ENCODE measurements at regions not wholly inside any gene's neighbourhood (a gene's known extent, or its start where the extent isn't known, plus 50 kb on each side); places are given as distances from the start of the nearest gene placed in this dataset.
"Not testable (repeated sequence)": the region's sequence is repeated elsewhere in the genome, so short reads cannot be mapped to it uniquely, and the experiment has no call there.

DNA sequence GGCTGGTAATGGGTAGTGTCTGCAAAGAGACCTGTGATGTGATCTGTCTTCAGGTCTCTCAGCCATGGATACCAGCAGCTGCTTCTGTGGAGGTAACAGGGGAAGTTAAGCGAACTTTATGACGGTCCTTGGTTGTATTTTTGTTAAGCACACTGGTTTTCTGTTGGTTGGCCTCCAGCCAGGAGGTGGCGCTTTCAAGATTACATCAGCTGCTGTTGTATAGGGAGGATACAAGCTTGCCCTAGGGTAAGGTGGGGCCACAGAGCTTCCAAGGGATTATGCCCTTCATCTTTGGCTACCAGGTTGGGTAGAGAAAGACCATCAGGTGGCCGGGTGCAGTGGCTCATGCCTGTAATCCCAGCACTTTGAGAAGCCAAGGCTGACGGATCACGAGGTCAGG is 834.2 kb upstream of the GALNTL6 start:
- no peak for DNase-seq

DNA sequence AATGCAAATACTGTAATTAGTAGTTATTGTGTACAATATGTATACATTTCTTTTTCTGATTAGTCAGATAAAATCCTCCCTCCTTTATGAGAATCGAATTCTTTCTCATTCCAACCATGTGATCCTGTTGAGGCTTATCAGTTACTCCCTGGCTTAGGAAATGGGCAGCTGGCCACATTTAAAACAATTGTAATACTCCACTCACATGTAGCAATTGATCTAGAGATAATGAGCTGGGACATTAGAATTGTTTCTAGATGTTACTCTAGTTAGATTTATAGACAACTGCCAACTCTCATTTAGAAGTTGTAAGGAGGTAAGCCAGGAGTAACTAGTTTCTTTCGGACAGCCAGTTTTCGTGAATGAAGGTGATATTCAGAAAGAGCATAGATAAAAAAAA is 859.3 kb upstream of the AADAT start:
- no peak for DNase-seq

DNA sequence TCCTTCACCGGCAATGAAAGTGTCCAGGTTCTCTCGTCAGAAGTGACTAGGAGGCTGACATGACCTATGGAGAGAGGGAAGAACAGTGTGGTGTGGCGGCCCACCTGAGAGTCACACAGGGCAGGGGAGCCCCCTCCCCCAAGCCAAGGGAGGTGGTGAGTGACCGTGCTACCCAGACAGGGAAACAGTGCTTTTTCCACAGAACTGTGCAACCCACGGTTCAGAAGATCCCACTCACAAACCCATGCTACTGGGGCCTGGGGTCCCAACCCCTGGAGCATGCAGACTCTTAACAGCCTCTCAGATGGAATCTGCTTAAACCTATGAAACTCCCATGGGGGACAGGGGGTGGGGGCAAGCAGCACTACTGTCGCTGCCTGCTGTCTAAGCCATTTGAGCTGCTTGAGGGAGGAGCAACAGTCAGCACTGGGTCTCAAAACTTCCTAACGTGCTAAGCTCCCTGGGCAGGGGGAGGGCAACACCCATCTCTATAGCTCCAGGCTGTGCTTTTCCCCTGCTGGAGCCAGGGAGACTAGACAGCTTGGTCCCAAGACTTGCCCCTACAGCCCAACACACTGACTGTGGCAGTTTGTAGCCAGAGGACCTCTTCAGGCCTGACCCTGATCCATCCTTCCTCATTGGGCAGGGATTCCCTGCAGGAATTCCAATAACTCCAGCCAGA is 850.4 kb upstream of the AADAT start:
- DNase-seq = no peak

DNA sequence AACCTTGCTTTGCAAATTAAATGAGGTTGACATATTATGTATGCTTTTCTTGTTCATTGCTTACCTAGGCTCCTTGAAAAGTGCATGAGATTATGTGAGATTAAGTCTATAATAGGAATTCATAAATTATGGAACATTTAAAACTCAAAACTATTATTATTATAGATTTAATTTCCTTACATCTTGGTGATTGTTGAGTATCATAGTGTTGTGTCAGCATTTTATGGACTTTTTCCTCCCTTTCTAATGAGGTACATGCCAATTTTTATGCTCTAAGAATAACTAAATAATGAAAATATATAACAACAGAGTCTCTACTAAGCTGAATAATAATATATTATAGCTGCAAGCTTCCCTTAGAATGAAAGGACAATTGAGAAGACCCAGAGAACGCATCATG is 848.8 kb upstream of the AADAT start:
- no peak for DNase-seq

DNA sequence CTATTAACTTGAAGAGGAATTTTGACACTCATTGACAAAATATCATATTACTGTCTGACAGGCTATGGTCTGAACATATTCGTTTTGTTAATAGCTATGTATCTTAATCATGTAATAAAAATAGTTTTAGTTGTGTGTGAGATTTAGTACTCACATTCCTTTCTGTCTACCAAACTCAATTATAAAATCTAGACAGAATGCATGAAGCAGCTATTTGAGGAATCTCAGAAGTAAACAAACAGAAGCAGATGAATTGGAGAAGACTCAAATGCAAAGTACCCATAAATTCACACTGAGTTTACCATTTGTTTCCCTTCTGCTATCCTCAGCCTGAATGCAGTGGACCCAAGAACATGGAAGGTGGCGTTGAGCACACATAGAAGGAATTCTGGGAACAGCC is 841.6 kb upstream of the AADAT start:
- DNase-seq = peak; percentile 61

DNA sequence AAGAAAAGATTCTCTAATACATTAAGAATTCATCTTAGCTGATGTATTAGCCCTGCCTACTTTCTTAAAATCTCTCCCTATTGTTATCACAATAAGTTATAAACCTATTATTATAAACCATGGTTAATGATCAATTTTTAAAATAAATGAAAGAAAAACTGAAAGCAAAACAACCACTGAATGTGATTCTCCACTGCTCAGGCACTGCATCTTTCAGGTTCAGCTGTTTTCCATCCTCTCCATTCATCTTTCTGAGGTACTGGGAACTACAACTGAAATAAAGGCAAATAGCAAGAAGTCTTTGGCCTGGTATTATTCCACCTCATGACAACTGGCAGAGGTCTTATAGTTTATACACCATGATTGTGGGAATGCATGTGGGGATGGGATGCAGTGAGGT is 798.9 kb upstream of the AADAT start:
- no peak for DNase-seq

DNA sequence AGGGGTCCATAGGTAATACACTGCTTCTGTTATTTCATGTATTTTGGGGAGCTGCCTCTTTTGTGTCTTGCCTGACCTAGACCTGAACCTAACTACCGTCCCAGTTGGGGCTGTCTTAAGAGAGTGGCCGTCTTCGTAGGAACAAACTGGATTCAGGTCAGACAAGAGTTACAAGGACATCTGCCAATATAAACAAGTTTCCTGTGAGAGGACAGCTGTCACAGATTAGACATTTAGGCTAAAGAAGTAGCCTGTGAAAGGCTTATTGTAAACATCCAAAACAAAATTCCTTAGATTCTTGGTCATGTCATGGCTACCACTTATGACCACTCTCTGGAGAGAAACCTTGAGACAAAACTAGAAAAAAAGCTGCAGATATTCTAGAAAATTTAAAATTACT is 797.6 kb upstream of the AADAT start:
- peak; percentile 20 for DNase-seq

DNA sequence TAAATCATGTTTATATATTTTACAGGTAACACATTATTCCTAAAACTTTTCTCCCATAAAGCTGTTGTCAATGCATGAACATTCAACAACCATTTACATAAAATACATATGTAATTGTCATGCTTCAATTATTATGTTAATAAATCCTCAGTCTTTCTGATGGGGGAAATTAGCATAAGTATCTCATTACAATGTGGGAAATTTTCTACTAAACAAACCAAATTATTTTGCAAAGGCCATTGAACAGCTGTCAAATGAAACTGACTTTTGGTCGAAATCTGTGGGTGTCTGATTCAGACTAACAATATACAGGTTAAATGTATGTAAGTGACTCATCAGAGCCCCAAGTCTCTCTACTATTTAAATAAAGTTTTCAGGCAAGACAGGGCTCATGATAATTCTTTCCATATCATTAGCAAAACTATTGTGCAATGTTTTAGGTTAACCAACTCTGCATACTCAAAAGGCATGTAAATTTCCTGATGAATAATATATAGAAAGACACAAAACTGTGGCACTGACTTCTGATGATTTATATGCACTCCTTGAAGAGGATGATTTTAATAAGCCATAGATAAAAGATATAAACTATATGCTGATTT is 795.3 kb upstream of the AADAT start:
- no peak for DNase-seq

DNA sequence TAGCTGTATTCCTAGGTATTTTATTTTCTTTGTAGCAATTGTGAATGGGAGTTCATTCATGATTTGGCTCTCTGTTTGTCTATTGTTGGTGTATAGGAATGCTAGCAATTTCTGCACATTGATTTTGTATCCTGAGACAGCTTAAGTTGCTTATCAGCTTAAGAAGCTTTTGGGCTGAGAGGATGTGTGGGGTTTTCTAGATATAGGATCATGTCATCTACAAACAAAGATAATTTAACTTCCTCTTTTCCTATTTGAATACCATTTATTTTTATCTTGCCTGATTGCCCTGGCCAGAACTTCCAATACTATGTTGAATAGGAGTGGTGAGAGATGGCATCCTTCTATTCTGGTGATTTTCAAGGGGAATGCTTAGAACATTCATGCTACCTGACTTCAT is 791.9 kb upstream of the AADAT start:
- not testable (repeated sequence) for DNase-seq

DNA sequence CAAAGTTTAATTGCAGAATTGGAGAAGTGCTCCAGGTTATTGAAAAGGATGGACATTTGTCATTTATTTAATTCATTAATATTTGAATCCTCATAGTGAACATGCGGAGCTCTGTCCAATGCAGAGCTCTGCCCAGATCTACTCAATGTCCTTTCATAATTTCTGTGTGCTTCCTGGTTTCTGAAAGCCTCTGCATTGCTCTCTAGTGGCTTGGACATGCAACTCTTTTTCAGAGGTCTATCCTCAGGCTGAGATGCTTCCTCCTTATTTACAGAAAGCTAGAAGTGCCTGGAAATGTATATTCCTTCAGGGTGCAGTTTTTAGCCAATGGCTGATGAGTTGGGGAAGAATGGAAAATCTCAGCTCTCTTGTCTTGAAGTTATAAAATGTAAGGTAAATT is 786.1 kb upstream of the AADAT start:
- DNase-seq = no peak

DNA sequence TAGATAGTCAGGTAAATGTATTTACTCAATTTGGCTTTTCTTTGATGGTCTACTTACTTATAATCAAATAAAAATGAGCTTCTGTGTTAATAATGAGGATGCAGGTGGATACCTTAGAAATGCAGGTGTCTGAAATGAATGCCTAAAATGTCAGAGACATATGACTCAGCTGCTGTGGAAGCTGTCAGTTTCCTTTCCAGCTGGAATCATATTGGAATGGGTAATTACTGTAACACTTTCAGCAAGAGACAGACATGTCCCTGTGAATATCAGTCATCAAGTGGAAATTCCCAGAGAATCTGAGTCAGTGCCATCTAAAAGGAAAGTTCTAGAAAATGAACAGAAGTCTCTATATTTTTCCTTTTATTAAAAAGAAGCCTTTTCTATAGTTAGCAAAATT is 783.0 kb upstream of the AADAT start:
- no peak for DNase-seq

DNA sequence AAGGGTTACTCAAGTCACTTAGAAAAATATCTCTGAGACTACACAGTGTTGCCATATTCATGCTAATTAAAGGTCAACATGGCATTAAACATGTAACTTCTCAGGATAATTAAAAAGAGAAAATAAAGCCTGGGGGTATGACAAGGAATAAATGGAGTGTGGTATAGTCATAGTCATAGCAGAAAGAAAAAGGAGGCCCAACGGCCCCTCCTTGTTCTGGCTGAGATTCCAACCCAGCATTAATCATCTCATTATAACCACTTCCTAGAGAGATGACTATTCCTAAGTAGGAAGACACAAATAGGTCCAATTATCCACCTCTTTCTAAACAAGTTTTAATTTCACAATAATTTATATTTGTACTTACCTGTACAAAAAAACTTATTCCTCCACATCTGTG is 778.4 kb upstream of the AADAT start:
- no peak for DNase-seq

DNA sequence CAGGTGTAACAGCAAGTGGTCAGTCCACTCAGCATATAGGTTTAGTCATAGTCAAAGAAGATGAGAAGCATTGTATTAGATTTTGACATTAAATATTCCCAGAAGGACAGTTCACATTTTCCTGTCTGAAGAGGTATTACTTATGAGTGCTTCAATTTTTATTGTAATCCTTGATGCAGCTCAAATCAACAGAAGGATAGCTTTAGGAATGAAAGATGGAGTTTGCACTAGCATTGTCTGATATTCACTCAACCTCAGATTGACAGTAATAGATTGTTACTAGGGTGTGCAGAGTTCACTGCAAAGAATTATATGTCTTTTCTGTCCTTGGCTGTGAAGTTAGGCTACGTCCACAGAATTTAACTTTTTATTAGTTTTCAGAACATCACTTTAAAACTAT is 764.3 kb upstream of the AADAT start:
- no peak for DNase-seq

DNA sequence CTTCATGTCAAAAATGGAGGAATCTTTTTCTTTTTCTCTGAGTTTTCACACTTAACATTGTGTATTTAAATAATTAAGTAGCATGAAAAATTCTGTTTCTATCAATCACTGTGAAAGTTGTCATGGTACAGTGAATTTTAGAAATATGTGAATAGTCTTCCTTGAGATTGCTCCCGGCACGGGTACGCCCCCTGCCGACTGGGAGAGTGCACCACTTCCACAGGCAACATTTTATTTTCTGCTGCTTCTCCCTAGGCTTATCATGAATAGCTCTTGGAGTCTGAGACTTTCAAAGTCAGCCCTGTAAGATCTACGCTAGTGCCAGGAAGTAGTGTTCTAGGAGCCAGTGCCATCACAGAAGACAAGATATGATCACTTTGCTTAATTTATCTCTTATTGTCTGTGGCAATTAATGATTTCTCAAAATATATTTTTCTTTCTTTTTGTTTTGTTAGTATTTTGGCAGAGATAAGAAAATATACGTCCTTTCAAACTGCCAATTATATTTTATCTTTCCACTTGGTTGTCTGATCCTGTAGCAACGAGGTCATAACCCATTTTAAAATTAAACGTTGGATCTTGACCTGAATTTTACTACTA is 763.8 kb upstream of the AADAT start:
- DNase-seq = peak; percentile 54

DNA sequence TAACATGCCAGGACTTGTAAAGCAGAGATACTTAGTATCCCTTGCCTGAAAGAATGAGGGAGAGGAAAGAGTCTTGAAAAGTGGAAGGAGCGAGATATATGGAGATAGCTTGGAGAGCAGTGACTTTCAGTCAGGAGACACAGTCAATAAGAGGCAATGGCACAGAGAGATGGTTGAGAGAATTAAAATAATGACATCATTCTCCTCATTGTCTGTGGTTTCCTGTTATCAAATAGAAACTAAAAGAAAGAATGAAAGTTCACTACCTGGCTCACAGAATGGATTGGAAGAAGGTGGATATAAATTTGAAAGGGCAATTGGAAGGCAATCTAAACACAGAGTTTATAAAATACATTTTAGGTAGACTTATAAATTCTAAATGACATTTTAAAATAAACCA is 760.2 kb upstream of the AADAT start:
- no peak for DNase-seq

DNA sequence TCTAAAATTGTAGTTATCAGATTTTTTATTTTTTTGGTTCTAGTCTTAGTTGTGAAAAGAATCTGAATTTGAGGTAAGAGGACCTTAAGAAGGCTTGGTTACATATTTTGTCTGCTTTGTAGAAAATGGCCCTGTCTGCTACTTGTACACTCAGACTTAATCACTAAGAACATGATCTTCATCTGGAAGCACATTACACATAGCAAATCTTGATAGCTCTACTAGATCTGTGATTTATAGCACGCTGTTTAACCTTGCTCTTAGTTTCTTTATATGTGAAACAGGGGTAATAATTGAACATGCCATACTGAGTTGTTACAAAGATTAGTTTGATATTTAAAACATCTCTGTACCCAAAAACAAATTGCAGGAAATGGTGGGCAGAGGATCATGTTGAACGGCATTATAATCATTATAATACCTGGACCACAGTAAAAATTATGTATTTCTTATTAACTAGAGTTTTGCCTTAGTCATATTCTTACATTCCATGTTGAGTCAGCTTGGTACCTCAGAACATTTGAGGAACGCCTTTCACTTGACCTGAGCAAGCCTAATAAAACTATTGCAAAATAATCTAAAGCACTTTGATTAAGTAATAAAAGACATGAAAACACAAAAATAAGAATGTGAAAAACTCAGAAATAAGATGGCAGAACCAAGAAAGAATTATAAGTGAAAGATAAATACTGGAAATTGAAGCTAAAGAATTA is 738.0 kb upstream of the AADAT start:
- no peak for DNase-seq

DNA sequence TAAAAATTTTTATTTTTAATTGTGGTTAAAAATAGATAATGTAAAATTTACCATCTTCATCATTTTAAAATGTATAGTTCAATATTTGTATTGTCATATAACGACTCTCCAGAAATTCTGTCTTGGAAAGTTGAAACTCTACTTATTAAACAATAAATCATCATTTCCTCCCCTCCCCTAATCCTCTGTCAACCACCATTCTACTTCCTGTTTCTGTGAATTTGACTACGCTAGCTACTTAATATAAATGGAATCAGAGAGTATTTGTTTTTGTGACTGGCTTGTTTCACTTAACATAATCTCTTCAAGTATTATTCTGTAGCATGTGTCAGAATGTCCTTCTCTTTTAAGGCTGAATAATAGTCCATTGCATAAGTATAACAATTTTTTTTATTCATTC is 729.0 kb upstream of the AADAT start:
- DNase-seq = no peak

DNA sequence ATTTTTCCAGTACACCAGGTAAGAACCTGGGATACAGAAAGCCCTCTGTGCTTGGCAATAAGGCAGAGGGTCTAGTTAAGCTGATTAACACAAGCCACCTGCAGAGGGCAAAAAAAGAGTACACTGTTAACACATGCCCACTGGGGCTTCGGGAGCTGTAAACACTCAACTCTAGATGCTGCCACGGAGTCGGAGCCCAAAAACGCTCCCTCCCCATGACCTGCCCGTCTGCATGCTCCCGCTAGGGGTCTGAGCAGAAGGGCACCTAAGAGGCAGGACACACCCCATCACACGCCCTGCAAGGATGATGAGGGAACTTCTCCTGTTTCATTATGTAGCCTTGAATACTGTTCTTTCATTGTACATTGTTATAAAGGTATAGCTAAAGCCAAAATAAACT is 715.6 kb upstream of the AADAT start:
- no peak for DNase-seq

DNA sequence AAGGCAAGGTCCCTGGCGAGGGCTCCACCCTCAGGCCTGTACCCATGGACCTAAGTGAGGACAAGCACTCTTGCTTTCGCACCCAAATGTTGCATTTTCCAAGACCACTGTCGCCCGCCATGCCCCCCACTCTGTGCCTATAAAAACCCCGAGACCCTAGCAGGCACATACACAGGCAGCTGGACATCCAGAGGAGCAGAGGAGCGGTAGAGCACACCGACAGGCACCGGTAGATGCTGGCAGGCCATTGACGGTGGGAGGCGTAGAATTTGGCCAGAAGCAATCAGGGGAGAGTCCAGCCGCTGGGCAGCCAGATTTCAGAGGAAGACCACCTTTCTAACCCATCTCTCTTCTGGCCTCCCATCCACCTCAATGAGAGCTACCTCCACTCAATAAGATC is 715.2 kb upstream of the AADAT start:
- DNase-seq = no peak

DNA sequence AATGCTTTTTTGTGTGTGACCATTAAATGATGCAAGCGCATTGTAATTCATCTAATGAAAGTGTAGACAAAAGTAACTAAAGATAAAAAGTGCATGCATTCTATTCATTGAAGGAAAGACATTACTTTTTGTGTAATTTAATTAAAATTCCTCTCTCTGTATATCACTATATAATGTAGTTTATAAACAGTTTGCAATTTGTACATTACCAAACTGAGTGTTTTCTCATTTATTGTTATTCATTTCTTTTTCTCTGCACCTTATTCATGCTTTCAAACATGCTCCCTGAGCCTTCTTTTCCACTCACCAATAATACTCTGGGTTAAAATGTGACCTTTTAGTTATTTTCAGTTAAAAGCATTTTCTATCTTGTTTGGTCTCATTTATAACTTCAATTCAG is 713.7 kb upstream of the AADAT start:
- DNase-seq = no peak

DNA sequence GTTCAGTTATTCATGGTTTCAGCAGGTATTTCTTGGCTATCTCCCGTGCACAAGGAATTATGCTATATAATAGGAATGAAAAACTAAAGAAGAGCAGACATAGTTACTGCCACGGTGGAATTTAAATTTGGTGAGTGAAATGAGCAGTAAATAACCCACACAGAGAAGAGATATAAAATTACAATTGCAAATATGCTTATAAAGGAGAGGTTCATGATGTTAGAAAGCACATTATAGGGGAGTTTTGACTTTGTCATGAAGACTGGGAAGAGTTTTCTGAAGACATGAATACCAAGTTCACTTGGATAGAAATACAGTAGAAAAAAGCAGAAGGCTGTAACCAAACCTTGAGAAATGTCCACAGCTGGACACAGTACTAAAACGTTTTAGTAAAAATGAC is 712.0 kb upstream of the AADAT start:
- no peak for DNase-seq

DNA sequence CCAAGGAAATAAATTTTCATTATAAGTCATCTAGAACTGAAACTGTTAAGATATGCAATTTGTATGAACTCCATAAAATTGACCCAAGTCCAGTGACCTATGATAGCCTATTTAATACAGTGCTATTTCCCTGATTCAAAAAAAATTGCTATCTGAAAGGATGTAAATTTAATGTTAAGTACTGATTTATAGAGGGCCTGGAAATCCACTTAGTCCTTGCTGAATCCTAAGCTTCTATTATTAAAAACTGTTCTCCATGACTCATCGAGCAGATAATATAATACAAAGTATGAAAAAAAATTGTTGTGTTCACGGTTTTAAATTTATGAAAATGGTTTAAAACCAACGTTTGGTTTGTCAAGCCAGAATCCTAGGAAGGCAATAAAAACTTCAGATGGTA is 704.8 kb upstream of the AADAT start:
- DNase-seq = no peak

DNA sequence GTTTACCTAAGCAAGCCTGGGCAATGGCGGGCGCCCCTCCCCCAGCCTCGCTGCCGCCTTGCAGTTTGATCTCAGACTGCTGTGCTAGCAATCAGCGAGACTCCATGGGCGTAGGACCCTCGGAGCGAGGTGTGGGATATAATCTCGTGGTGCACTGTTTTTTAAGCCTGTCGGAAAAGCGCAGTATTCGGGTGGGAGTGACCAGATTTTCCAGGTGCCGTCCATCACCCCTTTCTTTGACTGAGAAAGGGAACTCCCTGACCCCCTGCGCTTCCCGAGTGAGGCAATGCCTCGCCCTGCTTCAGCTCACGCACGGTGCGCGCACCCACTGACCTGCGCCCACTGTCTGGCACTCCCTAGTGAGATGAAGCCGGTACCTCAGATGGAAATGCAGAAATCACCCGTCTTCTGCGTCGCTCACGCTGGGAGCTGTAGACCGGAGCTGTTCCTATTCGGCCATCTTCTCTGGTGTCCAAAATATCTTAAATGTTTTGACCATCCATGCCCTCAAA is 698.8 kb upstream of the AADAT start:
- DNase-seq = not testable (repeated sequence)

DNA sequence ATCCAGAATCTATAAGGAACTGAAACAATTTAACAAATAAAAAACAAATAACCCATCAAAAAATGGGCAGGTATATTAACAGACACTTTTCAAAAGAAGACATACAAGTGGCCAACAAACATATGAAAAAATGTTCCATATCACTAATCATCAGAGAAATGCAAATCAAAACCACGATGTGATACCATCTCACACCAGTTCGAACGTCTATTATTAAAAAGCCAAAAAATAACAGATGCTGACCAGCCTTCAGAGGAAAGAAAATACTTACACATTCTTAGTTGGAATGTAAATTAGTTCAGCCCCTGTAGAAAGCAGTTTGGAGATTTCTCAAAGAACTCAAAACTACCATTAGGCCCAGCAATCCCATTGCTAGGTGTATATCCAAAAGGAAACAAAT is 687.9 kb upstream of the AADAT start:
- no peak for DNase-seq
